Tibial nerve (tissue), 4 donors: ENCODE measurements at regions not wholly inside any gene's neighbourhood (a gene's known extent, or its start where the extent isn't known, plus 50 kb on each side); places are given as distances from the start of the nearest gene placed in this dataset.
"Not testable (repeated sequence)": the region's sequence is repeated elsewhere in the genome, so short reads cannot be mapped to it uniquely, and the experiment has no call there.

Experiments used
- DNase-seq, 2 donors: peaks; one replicate each; pipeline ENCODE4 v3.0.0-alpha.2; 2019; ENCODE audit warnings: low spot score in 2 of 2
- H3K27ac ChIP-seq, 4 donors: fragments of 200-600 bp; sonication (generic) in 3 of 4; one replicate each; pipeline ENCODE4 v1.5.1; 2017 to 2019; ENCODE audit warnings: mild to moderate bottlenecking in 1 of 4
- H3K27me3 ChIP-seq, 2 donors: fragments of 200-600 bp; sonication (generic) in 1 of 2; one replicate each; pipeline versions ENCODE4 v1.5.1 to v1.6.0; 2017 to 2019
- H3K36me3 ChIP-seq, 3 donors: fragments of 200-600 bp; sonication (generic); one replicate each; pipeline ENCODE4 v1.5.1; 2018 to 2019
- H3K4me1 ChIP-seq, 4 donors: fragments of 200-600 bp; sonication (generic) in 3 of 4; one replicate each; pipeline ENCODE4 v1.5.1; 2017 to 2019
- H3K4me3 ChIP-seq, 4 donors: fragments of 200-600 bp; sonication (generic) in 3 of 4; one replicate each; pipeline ENCODE4 v1.5.1; 2017 to 2019; ENCODE audit warnings: mild to moderate bottlenecking in 1 of 4, moderate library complexity in 1 of 4
- H3K9me3 ChIP-seq, 4 donors: fragments of 200-600 bp; sonication (generic) in 3 of 4; one replicate each; pipeline ENCODE4 v1.5.1; 2017 to 2019
- CTCF ChIP-seq, 5 experiments: fragments of 200-600 bp in 3 of 5; fragments of 450-650 bp in 2 of 5; sonication (generic) in 3 of 5; IDR thresholded peaks; one replicate each; pipeline ENCODE4 v1.5.1; 2016 to 2019; ENCODE audit warnings: antibody characterized with exemption in 5 of 5, mild to moderate bottlenecking in 3 of 5, moderate library complexity in 2 of 5
- EP300 ChIP-seq, 2 donors: sonication (generic); formaldehyde crosslinking; IDR thresholded peaks; one replicate each; pipeline ENCODE4 v1.6.1; 2017; ENCODE audit warnings: antibody characterized with exemption in 2 of 2, mild to moderate bottlenecking in 1 of 2
- POLR2A ChIP-seq, 2 donors: fragments of 450-650 bp; IDR thresholded peaks; one replicate each; pipeline ENCODE4 v1.6.1; 2017; ENCODE audit warnings: antibody characterized with exemption in 2 of 2, mild to moderate bottlenecking in 2 of 2, moderate library complexity in 2 of 2
- WGBS, 2 donors: methylation state at CpG; one replicate each; pipeline ENCODE4 v1.1.5; 2018; 5-methylcytosine and 5-hydroxymethylcytosine counted together

DNA sequence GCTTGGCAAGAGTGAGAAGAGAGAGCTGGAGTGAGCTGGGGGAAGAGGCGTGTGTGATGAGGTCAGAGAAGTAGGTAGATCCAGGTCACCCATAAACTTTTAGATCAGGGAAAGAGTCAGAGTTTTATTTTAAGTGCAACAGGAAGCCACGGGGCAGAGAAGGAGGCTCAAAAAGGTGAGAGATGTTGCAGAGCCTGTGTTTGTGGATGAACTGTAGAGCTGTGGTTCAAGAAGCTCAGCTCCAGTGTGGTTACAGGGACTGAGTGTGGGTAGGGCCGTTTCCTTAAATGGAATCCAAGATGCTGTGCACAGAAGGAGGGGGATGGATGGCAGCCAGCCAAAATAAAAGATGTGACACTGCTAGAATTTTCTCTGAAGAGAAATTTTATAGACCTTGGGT, 337.2 kb downstream of the SATB1 start:
- no peak overlapping the region for H3K27ac ChIP-seq
- H3K4me3 ChIP-seq, result no peak overlapping the region
- no peak for TF ChIP-seq EP300 (IDR thresholded peaks at IDR 0.05)
- TF ChIP-seq CTCF (IDR thresholded peaks at IDR 0.05), result no peak
- no peak for TF ChIP-seq POLR2A (IDR thresholded peaks at IDR 0.05)
- 45 to 46% methylated on average over 3 of the region's 3 CpGs for WGBS, 2 donors
- no peak for DNase-seq
- H3K4me1 ChIP-seq, result no peaks in the 10 kb centered on the region
- H3K9me3 ChIP-seq, result no peaks in the 10 kb centered on the region
- no peaks in the 10 kb centered on the region for H3K36me3 ChIP-seq
- H3K27me3 ChIP-seq, result no peaks in the 10 kb centered on the region

- Histone ChIP-seq H3K4me1 (no peaks in the 10 kb centered on the region), H3K4me3 (no peak overlapping the region), H3K9me3 (no peaks in the 10 kb centered on the region), H3K27ac (no peak overlapping the region), H3K36me3 (no peaks in the 10 kb centered on the region), H3K27me3 (no peaks in the 10 kb centered on the region)
- TF ChIP-seq CTCF (IDR thresholded peaks at IDR 0.05), result no peak
- TF ChIP-seq EP300 (IDR thresholded peaks at IDR 0.05), result no peak
- no peak for TF ChIP-seq POLR2A (IDR thresholded peaks at IDR 0.05)
- no peak for DNase-seq
- 52 to 62% methylated on average over 5 of the region's 5 CpGs for WGBS, 2 donors
Observed at GRCh38 chr3:18086760-18087159, 338.4 kb downstream of the SATB1 start.

- H3K27ac ChIP-seq, result no peak overlapping the region
- TF ChIP-seq CTCF (IDR thresholded peaks at IDR 0.05), result no peak
- no peak for TF ChIP-seq POLR2A (IDR thresholded peaks at IDR 0.05)
- TF ChIP-seq EP300 (IDR thresholded peaks at IDR 0.05), result no peak
Observed at GRCh38 chr3:18086078-18086477, 339.1 kb downstream of the SATB1 start.

DNA sequence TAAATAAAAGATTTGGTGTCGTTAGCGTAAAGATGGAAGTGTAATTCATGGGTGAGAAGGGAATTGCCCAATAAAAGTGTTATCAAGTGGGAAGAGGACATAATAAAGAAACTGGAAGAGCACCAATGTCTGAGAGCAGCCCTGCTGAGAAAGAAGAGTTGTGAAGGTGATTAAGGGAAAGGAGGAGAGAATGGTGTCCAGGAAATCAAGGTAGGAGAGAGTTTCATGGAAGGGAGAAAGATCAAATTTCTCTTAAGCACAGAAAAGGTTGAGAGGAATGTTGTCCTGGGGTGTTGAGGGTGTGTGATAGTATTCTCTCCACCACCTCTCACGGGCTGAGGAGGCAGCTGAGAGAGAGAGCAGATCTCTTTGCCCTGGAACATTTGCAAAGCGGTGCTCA, 339.7 kb downstream of the SATB1 start:
- Histone ChIP-seq H3K4me1 (no peaks in the 10 kb centered on the region), H3K4me3 (no peak overlapping the region), H3K36me3 (no peaks in the 10 kb centered on the region), H3K27me3 (no peaks in the 10 kb centered on the region), H3K27ac (no peak overlapping the region), H3K9me3 (no peaks in the 10 kb centered on the region)
- DNase-seq, result no peak
- TF ChIP-seq EP300 (IDR thresholded peaks at IDR 0.05) (no peak), CTCF (IDR thresholded peaks at IDR 0.05) (no peak), POLR2A (IDR thresholded peaks at IDR 0.05) (no peak)
- 69 to 70% methylated on average over 4 of the region's 4 CpGs for WGBS, 2 donors

More at GRCh38 chr3:18086078-18086477, 339.1 kb downstream of the SATB1 start:
- H3K4me1 ChIP-seq, result no peaks in the 10 kb centered on the region
- WGBS, 2 donors, result 37 to 42% methylated on average over 7 of the region's 7 CpGs
- H3K36me3 ChIP-seq, result no peaks in the 10 kb centered on the region
- no peaks in the 10 kb centered on the region for H3K27me3 ChIP-seq
- H3K9me3 ChIP-seq, result no peaks in the 10 kb centered on the region
- DNase-seq, result no peak
- no peak overlapping the region for H3K4me3 ChIP-seq

GRCh38 chr3:18083273-18083590, 340.8 kb upstream of the TBC1D5 start:
- H3K4me1 ChIP-seq, H3K27me3 ChIP-seq, H3K36me3 ChIP-seq, H3K4me3 ChIP-seq, DNase-seq, H3K27ac ChIP-seq, H3K9me3 ChIP-seq: not testable (repeated sequence)
- WGBS, 2 donors, result 84 to 86% methylated on average over 1 of the region's 1 CpG

- Histone ChIP-seq H3K27me3 (no peaks in the 10 kb centered on the region), H3K27ac (no peak overlapping the region), H3K4me3 (no peak overlapping the region), H3K9me3 (no peaks in the 10 kb centered on the region), H3K4me1 (no peaks in the 10 kb centered on the region), H3K36me3 (no peaks in the 10 kb centered on the region)
- WGBS, 2 donors, result 83 to 85% methylated on average over 3 of the region's 3 CpGs
- DNase-seq, result no peak
- TF ChIP-seq POLR2A (IDR thresholded peaks at IDR 0.05), result no peak
- no peak for TF ChIP-seq CTCF (IDR thresholded peaks at IDR 0.05)
- TF ChIP-seq EP300 (IDR thresholded peaks at IDR 0.05), result no peak
Observed at GRCh38 chr3:18082551-18083272, 340.3 kb upstream of the TBC1D5 start.
